HepG2 (cell line): ENCODE measurements at regions not wholly inside any gene's neighbourhood (a gene's known extent, or its start where the extent isn't known, plus 50 kb on each side); places are given as distances from the start of the nearest gene placed in this dataset.

Experiments
- PBX2 ChIP-seq: IDR thresholded peaks from 2 replicates; pipeline ENCODE4 v1.6.1; 2016; ENCODE audit warnings: control low read depth
- ZNF547 ChIP-seq: sonication (generic); formaldehyde crosslinking; IDR thresholded peaks from 2 replicates; pipeline ENCODE4 v1.5.1; 2020; ENCODE audit warnings: mild to moderate bottlenecking, missing genetic modification reagents

- TF ChIP-seq ZNF547 (CRISPR knock-in tag) (no peak), PBX2 (CRISPR knock-in tag) (no peak)
- TF ChIP-seq, all 625 proteins: peak for 0
Measured at GRCh38 chr5:102701748-102702147, 53.4 kb upstream of the PAM start (continued).
